ENCODE measurements at regions not wholly inside any gene's neighbourhood (a gene's known extent, or its start where the extent isn't known, plus 50 kb on each side); places are given as distances from the start of the nearest gene placed in this dataset.

- Histone ChIP-seq H3K4me3 (no peak overlapping the region), H3K27ac (no peak overlapping the region), H3K27me3 (no peaks in the 10 kb centered on the region), H3K36me3 (no peaks in the 10 kb centered on the region), H3K9me3 (no peaks in the 10 kb centered on the region), H3K4me1 (no peaks in the 10 kb centered on the region)
- DNase-seq (ENCODE audit: low spot score), result no peak
- no peak for TF ChIP-seq CTCF (IDR thresholded peaks at IDR 0.05)
These were observed 144.0 kb downstream of the SEC23A start for GRCh38 chr14:38959021-38959420.

- TF ChIP-seq CTCF (IDR thresholded peaks at IDR 0.05), result no peak
- H3K4me1 ChIP-seq, result no peaks in the 10 kb centered on the region
- no peak overlapping the region for H3K27ac ChIP-seq
- no peaks in the 10 kb centered on the region for H3K36me3 ChIP-seq
- H3K27me3 ChIP-seq, result no peaks in the 10 kb centered on the region
- no peaks in the 10 kb centered on the region for H3K9me3 ChIP-seq
- DNase-seq (ENCODE audit: low spot score), result no peak
- no peak overlapping the region for H3K4me3 ChIP-seq
These were observed 144.4 kb downstream of the SEC23A start for GRCh38 chr14:38958589-38958988.

GRCh38 chr14:38951451-38951850 is 151.6 kb downstream of the SEC23A start:
- no peaks in the 10 kb centered on the region for H3K4me1 ChIP-seq
- no peak for TF ChIP-seq CTCF (IDR thresholded peaks at IDR 0.05)
- H3K36me3 ChIP-seq, result no peaks in the 10 kb centered on the region
- no peak for DNase-seq (ENCODE audit: low spot score)
- no peaks in the 10 kb centered on the region for H3K9me3 ChIP-seq
- no peak overlapping the region for H3K27ac ChIP-seq
- H3K27me3 ChIP-seq, result no peaks in the 10 kb centered on the region
- no peak overlapping the region for H3K4me3 ChIP-seq

GRCh38 chr14:38950676-38951075 is 152.4 kb downstream of the SEC23A start:
- Histone ChIP-seq H3K27ac (no peak overlapping the region), H3K4me1 (no peaks in the 10 kb centered on the region), H3K9me3 (no peaks in the 10 kb centered on the region), H3K4me3 (no peak overlapping the region), H3K36me3 (no peaks in the 10 kb centered on the region), H3K27me3 (no peaks in the 10 kb centered on the region)
- DNase-seq (ENCODE audit: low spot score), result no peak
- TF ChIP-seq CTCF (IDR thresholded peaks at IDR 0.05), result no peak

- no peaks in the 10 kb centered on the region for H3K36me3 ChIP-seq
- no peak for TF ChIP-seq CTCF (IDR thresholded peaks at IDR 0.05)
- no peak for DNase-seq (ENCODE audit: low spot score)
- H3K27me3 ChIP-seq, result no peaks in the 10 kb centered on the region
- no peak overlapping the region for H3K4me3 ChIP-seq
- H3K4me1 ChIP-seq, result no peaks in the 10 kb centered on the region
- H3K27ac ChIP-seq, result no peak overlapping the region
- H3K9me3 ChIP-seq, result no peaks in the 10 kb centered on the region
These were observed 154.5 kb downstream of the SEC23A start for GRCh38 chr14:38948576-38948975.

GRCh38 chr14:38948171-38948570 is 154.9 kb downstream of the SEC23A start:
- H3K4me1 ChIP-seq, result no peaks in the 10 kb centered on the region

More at GRCh38 chr14:38948171-38948570, 154.9 kb downstream of the SEC23A start:
- TF ChIP-seq CTCF (IDR thresholded peaks at IDR 0.05), result no peak
- Histone ChIP-seq H3K9me3 (no peaks in the 10 kb centered on the region), H3K27me3 (no peaks in the 10 kb centered on the region), H3K4me3 (no peak overlapping the region), H3K36me3 (no peaks in the 10 kb centered on the region), H3K27ac (no peak overlapping the region)
- DNase-seq (ENCODE audit: low spot score), result no peak

Data from right atrium auricular region (tissue), 2 donors.